ENCODE measurements at regions not wholly inside any gene's neighbourhood (a gene's known extent, or its start where the extent isn't known, plus 50 kb on each side); places are given as distances from the start of the nearest gene placed in this dataset.

- DNase-seq, result no peak
Measured at GRCh38 chr2:65482971-65483370, 50.6 kb upstream of the SPRED2 start.
